ENCODE measurements at regions not wholly inside any gene's neighbourhood (a gene's known extent, or its start where the extent isn't known, plus 50 kb on each side); places are given as distances from the start of the nearest gene placed in this dataset.

- no peak for TF ChIP-seq CTCF (IDR thresholded peaks at IDR 0.05 in 8 of 11, conservative IDR thresholded peaks at IDR 0.05 in 3 of 11)
- no peak for TF ChIP-seq POLR2A (IDR thresholded peaks at IDR 0.05)
Measured at GRCh38 chr4:104740161-104740560, 245.5 kb upstream of the CXXC4 start.
